Heart left ventricle (tissue), 13 donors: ENCODE measurements at regions not wholly inside any gene's neighbourhood (a gene's known extent, or its start where the extent isn't known, plus 50 kb on each side); places are given as distances from the start of the nearest gene placed in this dataset.

Experiments used
- POLR2A ChIP-seq, 2 donors: fragments of 450-650 bp; IDR thresholded peaks; one replicate each; pipeline ENCODE4 v1.6.1; 2017; ENCODE audit warnings: antibody characterized with exemption in 2 of 2, mild to moderate bottlenecking in 2 of 2, moderate library complexity in 2 of 2
- TF ChIP-seq, protein P1 (sequence below), 12 donors: fragments of 200-600 bp; sonication (generic) in 4 of 12; IDR thresholded peaks; one replicate each; pipeline versions ENCODE4 v1.5.0 to v1.8.0; 2018 to 2022; ENCODE audit warnings: antibody characterized with exemption in 12 of 12, mild to moderate bottlenecking in 5 of 12
- donor health status: ischemic (EF 13 %, LVEDD 7.1; RV severe dilation, severe dysfunction).
- donor health status: DM: no; HTN: yes; CAD: no.
- donor health status: DM: no; HTN: no; CAD: no.
- donor health status: ischemic (EF 25% LVEDD 6.9; RV normal size, moderate dysfunction).
- donor health status: ischemic (EF 25% LVEDD 5.7; RV mildly dilated, moderate dysfunction).
- donor health status: ischemic (EF 35%, LVEDD 5.7; RV mildly dilated, moderate dysfunction).
- donor health status: nonischemic (EF 11% LVEDD 7.7; RV severe dilation, severe dysfunction).
- donor health status: DM: yes; HTN: yes; CAD: no.
- donor health status: PGD.
- donor health status: ischemic (EF 29% LVEDD 5.4; RV normal size, mild dysfunction).
- donor health status: nonischemic (EF 23%, LVEDD 6.1; RV moderate dilation, normal function).

- TF ChIP-seq, protein P1, sequence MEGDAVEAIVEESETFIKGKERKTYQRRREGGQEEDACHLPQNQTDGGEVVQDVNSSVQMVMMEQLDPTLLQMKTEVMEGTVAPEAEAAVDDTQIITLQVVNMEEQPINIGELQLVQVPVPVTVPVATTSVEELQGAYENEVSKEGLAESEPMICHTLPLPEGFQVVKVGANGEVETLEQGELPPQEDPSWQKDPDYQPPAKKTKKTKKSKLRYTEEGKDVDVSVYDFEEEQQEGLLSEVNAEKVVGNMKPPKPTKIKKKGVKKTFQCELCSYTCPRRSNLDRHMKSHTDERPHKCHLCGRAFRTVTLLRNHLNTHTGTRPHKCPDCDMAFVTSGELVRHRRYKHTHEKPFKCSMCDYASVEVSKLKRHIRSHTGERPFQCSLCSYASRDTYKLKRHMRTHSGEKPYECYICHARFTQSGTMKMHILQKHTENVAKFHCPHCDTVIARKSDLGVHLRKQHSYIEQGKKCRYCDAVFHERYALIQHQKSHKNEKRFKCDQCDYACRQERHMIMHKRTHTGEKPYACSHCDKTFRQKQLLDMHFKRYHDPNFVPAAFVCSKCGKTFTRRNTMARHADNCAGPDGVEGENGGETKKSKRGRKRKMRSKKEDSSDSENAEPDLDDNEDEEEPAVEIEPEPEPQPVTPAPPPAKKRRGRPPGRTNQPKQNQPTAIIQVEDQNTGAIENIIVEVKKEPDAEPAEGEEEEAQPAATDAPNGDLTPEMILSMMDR (IDR thresholded peaks at IDR 0.05), result no peak
- no peak for TF ChIP-seq POLR2A (IDR thresholded peaks at IDR 0.05)
These were observed 240.0 kb upstream of the RHOBTB1 start for GRCh38 chr10:61183967-61184366.
